ENCODE measurements at regions not wholly inside any gene's neighbourhood (a gene's known extent, or its start where the extent isn't known, plus 50 kb on each side); places are given as distances from the start of the nearest gene placed in this dataset.

- no peak overlapping the region for H2AFZ ChIP-seq (ENCODE audit: low read length)
Observed at GRCh38 chr13:57918086-57918485, 286.5 kb downstream of the PCDH17 start.

GRCh38 chr13:57918913-57919312 is 287.4 kb downstream of the PCDH17 start:
- no peaks in the 10 kb centered on the region for H3K4me1 ChIP-seq (ENCODE audit: low read length)
- TF ChIP-seq EZH2 (optimal IDR thresholded peaks at IDR 0.05; ENCODE audit: low read depth, low read length): no peak
- TF ChIP-seq EZH2phosphoT487 (IDR thresholded peaks at IDR 0.05; ENCODE audit: low read length): no peak
- TF ChIP-seq, protein P1, sequence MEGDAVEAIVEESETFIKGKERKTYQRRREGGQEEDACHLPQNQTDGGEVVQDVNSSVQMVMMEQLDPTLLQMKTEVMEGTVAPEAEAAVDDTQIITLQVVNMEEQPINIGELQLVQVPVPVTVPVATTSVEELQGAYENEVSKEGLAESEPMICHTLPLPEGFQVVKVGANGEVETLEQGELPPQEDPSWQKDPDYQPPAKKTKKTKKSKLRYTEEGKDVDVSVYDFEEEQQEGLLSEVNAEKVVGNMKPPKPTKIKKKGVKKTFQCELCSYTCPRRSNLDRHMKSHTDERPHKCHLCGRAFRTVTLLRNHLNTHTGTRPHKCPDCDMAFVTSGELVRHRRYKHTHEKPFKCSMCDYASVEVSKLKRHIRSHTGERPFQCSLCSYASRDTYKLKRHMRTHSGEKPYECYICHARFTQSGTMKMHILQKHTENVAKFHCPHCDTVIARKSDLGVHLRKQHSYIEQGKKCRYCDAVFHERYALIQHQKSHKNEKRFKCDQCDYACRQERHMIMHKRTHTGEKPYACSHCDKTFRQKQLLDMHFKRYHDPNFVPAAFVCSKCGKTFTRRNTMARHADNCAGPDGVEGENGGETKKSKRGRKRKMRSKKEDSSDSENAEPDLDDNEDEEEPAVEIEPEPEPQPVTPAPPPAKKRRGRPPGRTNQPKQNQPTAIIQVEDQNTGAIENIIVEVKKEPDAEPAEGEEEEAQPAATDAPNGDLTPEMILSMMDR (IDR thresholded peaks at IDR 0.05; ENCODE audit: low read length): no peak
- H3K27me3 ChIP-seq (replicated peaks; ENCODE audit: insufficient read depth, low read length): no peaks in the 10 kb centered on the region
- no peak overlapping the region for H3K4me3 ChIP-seq (ENCODE audit: low read length)
- no peaks in the 10 kb centered on the region for H4K20me1 ChIP-seq (ENCODE audit: insufficient read depth, low read length)
- no peak overlapping the region for H3K4me2 ChIP-seq (ENCODE audit: low read depth, low read length)
- H3K9ac ChIP-seq (ENCODE audit: low read length): no peak overlapping the region
- H3K79me2 ChIP-seq (ENCODE audit: low read length): no peaks in the 10 kb centered on the region
- no peaks in the 10 kb centered on the region for H3K9me3 ChIP-seq (replicated peaks; ENCODE audit: insufficient read depth, low read length)
- DNase-seq: no peak
- no peaks in the 10 kb centered on the region for H3K9me2 ChIP-seq (replicated peaks; ENCODE audit: insufficient read depth, low read length)
- H3K27ac ChIP-seq (ENCODE audit: low read length): no peak overlapping the region
- H3F3A ChIP-seq (ENCODE audit: insufficient read depth, low read length): no peaks in the 10 kb centered on the region
- H2AFZ ChIP-seq (ENCODE audit: low read length): no peak overlapping the region
- no peaks in the 10 kb centered on the region for H3K36me3 ChIP-seq (replicated peaks; ENCODE audit: insufficient read depth, low read length)

More at GRCh38 chr13:57918086-57918485, 286.5 kb downstream of the PCDH17 start:
- Histone ChIP-seq H3K4me2 (ENCODE audit: low read depth, low read length) (no peak overlapping the region), H3K4me1 (ENCODE audit: low read length) (no peaks in the 10 kb centered on the region), H3F3A (ENCODE audit: insufficient read depth, low read length) (no peaks in the 10 kb centered on the region), H4K20me1 (ENCODE audit: insufficient read depth, low read length) (no peaks in the 10 kb centered on the region), H3K9me2 (replicated peaks; ENCODE audit: insufficient read depth, low read length) (no peaks in the 10 kb centered on the region), H3K4me3 (ENCODE audit: low read length) (no peak overlapping the region), H3K36me3 (replicated peaks; ENCODE audit: insufficient read depth, low read length) (no peaks in the 10 kb centered on the region), H3K27ac (ENCODE audit: low read length) (no peak overlapping the region), H3K27me3 (replicated peaks; ENCODE audit: insufficient read depth, low read length) (no peaks in the 10 kb centered on the region), H3K9ac (ENCODE audit: low read length) (no peak overlapping the region), H3K9me3 (replicated peaks; ENCODE audit: insufficient read depth, low read length) (no peaks in the 10 kb centered on the region), H3K79me2 (ENCODE audit: low read length) (no peaks in the 10 kb centered on the region)
- TF ChIP-seq EZH2phosphoT487 (IDR thresholded peaks at IDR 0.05; ENCODE audit: low read length) (no peak), EZH2 (optimal IDR thresholded peaks at IDR 0.05; ENCODE audit: low read depth, low read length) (no peak)
- TF ChIP-seq, protein P1 (IDR thresholded peaks at IDR 0.05; ENCODE audit: low read length): no peak
- no peak for DNase-seq

DNA sequence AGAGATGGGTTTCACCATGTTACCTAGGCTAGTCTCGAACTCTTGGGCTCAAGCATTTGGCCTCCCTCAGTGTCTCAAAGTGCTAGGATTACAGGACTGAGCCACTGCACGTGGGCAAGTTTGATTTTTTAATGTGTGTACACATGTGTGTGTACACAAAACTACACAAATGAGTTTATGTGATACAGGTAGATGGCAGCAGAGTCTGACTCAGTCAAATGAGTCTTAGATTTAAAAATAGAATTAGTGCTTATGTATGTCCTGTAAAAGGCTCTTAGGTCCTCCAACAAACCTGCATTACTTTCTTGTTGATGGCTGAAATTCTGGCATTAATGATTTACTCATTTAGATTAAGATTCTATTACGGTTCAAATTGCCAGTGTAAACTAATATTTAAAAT is 293.7 kb downstream of the PCDH17 start:
- Histone ChIP-seq H3F3A (ENCODE audit: insufficient read depth, low read length) (no peaks in the 10 kb centered on the region), H4K20me1 (ENCODE audit: insufficient read depth, low read length) (no peaks in the 10 kb centered on the region), H3K79me2 (ENCODE audit: low read length) (no peaks in the 10 kb centered on the region), H2AFZ (ENCODE audit: low read length) (no peak overlapping the region), H3K4me3 (ENCODE audit: low read length) (no peak overlapping the region), H3K9me3 (replicated peaks; ENCODE audit: insufficient read depth, low read length) (no peaks in the 10 kb centered on the region), H3K36me3 (replicated peaks; ENCODE audit: insufficient read depth, low read length) (no peaks in the 10 kb centered on the region), H3K9ac (ENCODE audit: low read length) (no peak overlapping the region), H3K27me3 (replicated peaks; ENCODE audit: insufficient read depth, low read length) (no peaks in the 10 kb centered on the region), H3K9me2 (replicated peaks; ENCODE audit: insufficient read depth, low read length) (no peaks in the 10 kb centered on the region), H3K4me1 (ENCODE audit: low read length) (no peaks in the 10 kb centered on the region), H3K4me2 (ENCODE audit: low read depth, low read length) (no peak overlapping the region), H3K27ac (ENCODE audit: low read length) (no peak overlapping the region)
- no peak for DNase-seq
- TF ChIP-seq, protein P1 (IDR thresholded peaks at IDR 0.05; ENCODE audit: low read length): no peak
- TF ChIP-seq EZH2phosphoT487 (IDR thresholded peaks at IDR 0.05; ENCODE audit: low read length) (no peak), EZH2 (optimal IDR thresholded peaks at IDR 0.05; ENCODE audit: low read depth, low read length) (no peak)
